ENCODE measurements at regions not wholly inside any gene's neighbourhood (a gene's known extent, or its start where the extent isn't known, plus 50 kb on each side); places are given as distances from the start of the nearest gene placed in this dataset.

DNA sequence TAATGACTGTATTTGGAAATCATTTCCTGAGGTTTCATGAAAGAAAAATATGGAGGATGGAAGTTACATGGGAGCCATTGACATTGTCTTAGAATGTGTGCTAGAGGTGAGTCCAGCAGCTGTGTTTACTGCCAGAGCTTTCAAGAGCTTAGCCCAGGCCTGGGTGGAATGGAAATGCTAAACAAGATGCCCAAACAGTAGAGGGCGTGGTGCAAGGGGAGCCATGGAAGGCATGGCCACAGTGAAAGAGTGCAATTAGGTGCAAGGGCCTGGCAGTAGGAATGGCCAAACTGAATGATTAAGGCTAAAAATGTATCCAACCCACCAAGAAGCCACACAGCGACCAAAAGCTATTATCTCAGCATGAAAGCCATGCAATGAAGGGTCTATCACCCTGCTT lies 257.7 kb upstream of the NR2F2 start:
- no peaks in the 10 kb centered on the region for H3K36me3 ChIP-seq
- no peaks in the 10 kb centered on the region for H3K9me3 ChIP-seq
- no peaks in the 10 kb centered on the region for H3K4me1 ChIP-seq
- H3K4me3 ChIP-seq (ENCODE audit: low read depth, low read length): no peak overlapping the region
- no peak for DNase-seq
- TF ChIP-seq, protein P1, sequence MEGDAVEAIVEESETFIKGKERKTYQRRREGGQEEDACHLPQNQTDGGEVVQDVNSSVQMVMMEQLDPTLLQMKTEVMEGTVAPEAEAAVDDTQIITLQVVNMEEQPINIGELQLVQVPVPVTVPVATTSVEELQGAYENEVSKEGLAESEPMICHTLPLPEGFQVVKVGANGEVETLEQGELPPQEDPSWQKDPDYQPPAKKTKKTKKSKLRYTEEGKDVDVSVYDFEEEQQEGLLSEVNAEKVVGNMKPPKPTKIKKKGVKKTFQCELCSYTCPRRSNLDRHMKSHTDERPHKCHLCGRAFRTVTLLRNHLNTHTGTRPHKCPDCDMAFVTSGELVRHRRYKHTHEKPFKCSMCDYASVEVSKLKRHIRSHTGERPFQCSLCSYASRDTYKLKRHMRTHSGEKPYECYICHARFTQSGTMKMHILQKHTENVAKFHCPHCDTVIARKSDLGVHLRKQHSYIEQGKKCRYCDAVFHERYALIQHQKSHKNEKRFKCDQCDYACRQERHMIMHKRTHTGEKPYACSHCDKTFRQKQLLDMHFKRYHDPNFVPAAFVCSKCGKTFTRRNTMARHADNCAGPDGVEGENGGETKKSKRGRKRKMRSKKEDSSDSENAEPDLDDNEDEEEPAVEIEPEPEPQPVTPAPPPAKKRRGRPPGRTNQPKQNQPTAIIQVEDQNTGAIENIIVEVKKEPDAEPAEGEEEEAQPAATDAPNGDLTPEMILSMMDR (IDR thresholded peaks at IDR 0.05; ENCODE audit: low read depth, low read length): no peak
- H3K27me3 ChIP-seq: no peaks in the 10 kb centered on the region

DNA sequence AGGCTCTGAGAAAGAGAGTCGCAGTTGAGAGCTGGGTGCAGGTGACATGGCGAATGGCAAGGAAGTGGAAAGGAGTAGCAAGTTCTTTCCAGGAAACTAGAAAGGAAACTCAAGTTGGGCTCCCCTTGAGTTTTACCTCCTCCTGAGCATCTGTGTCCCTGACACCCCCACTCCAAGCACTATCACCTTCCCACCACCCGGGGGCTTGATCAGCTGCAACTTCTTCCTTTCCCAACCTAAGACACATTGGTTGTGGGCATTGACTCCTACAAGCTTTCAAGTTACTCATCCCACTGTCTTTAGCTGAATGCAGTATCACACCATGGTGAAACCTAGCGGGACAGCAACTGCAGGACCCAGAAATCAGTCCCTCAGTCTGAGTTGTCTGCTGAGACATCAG lies 256.6 kb upstream of the NR2F2 start:
- no peak overlapping the region for H3K4me3 ChIP-seq (ENCODE audit: low read depth, low read length)
- no peaks in the 10 kb centered on the region for H3K9me3 ChIP-seq
- H3K4me1 ChIP-seq: no peaks in the 10 kb centered on the region
- H3K36me3 ChIP-seq: no peaks in the 10 kb centered on the region
- TF ChIP-seq, protein P1 (IDR thresholded peaks at IDR 0.05; ENCODE audit: low read depth, low read length): no peak
- no peaks in the 10 kb centered on the region for H3K27me3 ChIP-seq
- DNase-seq: no peak

DNA sequence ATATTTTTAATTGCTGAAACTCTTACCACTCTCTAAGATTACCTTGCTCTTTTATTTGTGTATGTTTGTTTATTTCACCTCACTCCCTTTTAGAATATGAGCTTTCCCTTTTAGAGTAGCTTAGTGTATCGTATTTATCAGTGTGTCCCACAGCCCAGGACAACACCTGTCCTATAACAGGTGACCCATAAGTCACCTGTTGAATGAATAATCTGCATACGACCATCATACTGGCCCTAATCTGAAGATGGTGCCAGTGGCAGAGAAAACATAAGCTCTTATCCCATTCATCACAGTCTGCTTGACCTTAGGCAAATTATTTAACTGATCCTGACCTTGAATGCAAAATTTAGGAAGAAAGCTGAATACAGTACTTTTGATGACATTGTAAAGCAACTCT lies 254.6 kb upstream of the NR2F2 start:
- TF ChIP-seq, protein P1 (IDR thresholded peaks at IDR 0.05; ENCODE audit: low read depth, low read length): no peak
- Histone ChIP-seq H3K4me1 (no peaks in the 10 kb centered on the region), H3K36me3 (no peaks in the 10 kb centered on the region), H3K4me3 (ENCODE audit: low read depth, low read length) (no peak overlapping the region), H3K9me3 (no peaks in the 10 kb centered on the region), H3K27me3 (no peaks in the 10 kb centered on the region)
- no peak for DNase-seq

DNA sequence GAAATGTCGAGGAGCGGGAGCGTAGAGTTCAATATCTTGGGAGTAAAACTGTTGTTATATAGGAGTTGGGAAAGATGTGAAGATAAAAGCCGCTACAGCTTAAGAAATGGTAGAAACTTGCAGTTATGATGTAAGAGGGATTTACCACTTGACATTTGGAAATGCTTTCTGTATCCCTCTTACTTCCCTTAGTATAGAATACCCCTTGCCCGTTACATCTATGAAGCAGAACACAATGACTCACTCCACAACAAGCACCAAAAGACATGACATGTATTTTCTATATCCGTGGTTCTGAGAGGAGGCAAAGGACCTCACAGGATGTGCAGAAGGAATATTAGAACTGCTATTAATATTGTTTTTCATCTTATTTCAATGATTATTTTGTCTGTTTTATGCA lies 254.2 kb upstream of the NR2F2 start:
- no peaks in the 10 kb centered on the region for H3K36me3 ChIP-seq
- no peaks in the 10 kb centered on the region for H3K27me3 ChIP-seq
- TF ChIP-seq, protein P1 (IDR thresholded peaks at IDR 0.05; ENCODE audit: low read depth, low read length): no peak
- H3K4me1 ChIP-seq: no peaks in the 10 kb centered on the region
- DNase-seq: no peak
- H3K9me3 ChIP-seq: no peaks in the 10 kb centered on the region
- no peak overlapping the region for H3K4me3 ChIP-seq (ENCODE audit: low read depth, low read length)

DNA sequence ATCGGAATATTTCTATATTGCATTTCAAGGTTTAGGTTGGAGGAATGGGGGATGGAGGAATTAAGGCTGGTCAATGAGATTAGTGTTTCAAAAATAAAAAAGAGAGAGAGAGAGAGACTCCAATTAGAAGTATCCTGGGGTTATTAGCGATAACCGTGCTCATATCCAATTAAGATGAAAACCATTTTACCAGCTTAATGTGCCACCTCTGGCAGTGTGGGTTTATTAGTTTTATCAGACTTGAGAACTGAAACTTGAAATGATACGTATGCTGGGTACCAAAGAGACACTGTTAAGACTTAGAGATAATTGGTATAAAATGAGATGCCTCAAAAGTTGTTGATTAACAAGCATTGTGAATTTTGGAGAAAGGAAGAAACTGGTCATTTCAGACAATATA lies 251.5 kb upstream of the NR2F2 start:
- Histone ChIP-seq H3K36me3 (no peaks in the 10 kb centered on the region), H3K27me3 (no peaks in the 10 kb centered on the region), H3K9me3 (no peaks in the 10 kb centered on the region), H3K4me1 (no peaks in the 10 kb centered on the region), H3K4me3 (ENCODE audit: low read depth, low read length) (no peak overlapping the region)
- DNase-seq: no peak
- TF ChIP-seq, protein P1 (IDR thresholded peaks at IDR 0.05; ENCODE audit: low read depth, low read length): no peak

DNA sequence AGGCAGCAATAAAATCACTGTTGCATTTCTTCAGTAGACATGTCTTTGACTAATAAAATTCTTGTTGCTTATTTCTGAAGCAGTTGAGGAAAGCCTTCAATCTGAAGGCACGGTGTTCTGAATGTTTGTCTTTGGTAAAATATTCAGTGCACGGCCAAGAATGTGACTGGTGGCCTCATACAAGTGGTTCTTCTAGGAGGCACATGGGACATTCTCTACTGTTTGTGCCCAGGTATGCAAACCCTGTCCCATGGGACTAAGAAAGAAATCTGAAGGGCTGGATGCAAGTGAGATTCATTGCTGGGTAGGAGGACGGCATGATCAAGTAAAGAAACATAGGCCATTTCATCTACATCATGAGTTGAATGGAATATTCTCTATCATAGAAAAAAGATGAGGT lies 250.6 kb upstream of the NR2F2 start:
- no peaks in the 10 kb centered on the region for H3K36me3 ChIP-seq
- H3K9me3 ChIP-seq: no peaks in the 10 kb centered on the region
- no peaks in the 10 kb centered on the region for H3K4me1 ChIP-seq
- H3K27me3 ChIP-seq: no peaks in the 10 kb centered on the region
- DNase-seq: no peak
- no peak overlapping the region for H3K4me3 ChIP-seq (ENCODE audit: low read depth, low read length)
- TF ChIP-seq, protein P1 (IDR thresholded peaks at IDR 0.05; ENCODE audit: low read depth, low read length): no peak
